Right atrium auricular region (tissue), 2 donors: ENCODE measurements at regions not wholly inside any gene's neighbourhood (a gene's known extent, or its start where the extent isn't known, plus 50 kb on each side); places are given as distances from the start of the nearest gene placed in this dataset.
"Not testable (repeated sequence)": the region's sequence is repeated elsewhere in the genome, so short reads cannot be mapped to it uniquely, and the experiment has no call there.

ENCODE experiments used
- DNase-seq: peaks from one replicate; pipeline ENCODE4 v3.0.0-alpha.2; 2019; ENCODE audit warnings: low spot score
- H3K27ac ChIP-seq, 2 donors: fragments of 200-600 bp; sonication (generic); 1 replicate in 1 of 2; 2 replicates in 1 of 2; pipeline ENCODE4 v1.5.1; 2016 to 2019
- H3K27me3 ChIP-seq, 2 donors: fragments of 200-600 bp; sonication (generic); one replicate each; pipeline versions ENCODE4 v1.5.1 to v1.6.0; 2017 to 2019
- H3K36me3 ChIP-seq: fragments of 200-600 bp; sonication (generic); one replicate; pipeline ENCODE4 v1.5.1; 2016
- H3K4me1 ChIP-seq, 2 donors: fragments of 200-600 bp; sonication (generic); one replicate each; pipeline versions ENCODE4 v1.5.1 to v1.6.0; 2017 to 2019
- H3K4me3 ChIP-seq, 2 donors: fragments of 200-600 bp; sonication (generic); 1 replicate in 1 of 2; 2 replicates in 1 of 2; pipeline ENCODE4 v1.5.1; 2017 to 2019; ENCODE audit warnings: mild to moderate bottlenecking in 1 of 2, moderate library complexity in 1 of 2
- H3K9me3 ChIP-seq, 2 donors: fragments of 200-600 bp; sonication (generic); one replicate each; pipeline ENCODE4 v1.5.1; 2019
- TF ChIP-seq, protein P1 (sequence below), 2 donors: fragments of 200-600 bp; sonication (generic); IDR thresholded peaks; one replicate each; pipeline ENCODE4 v1.5.1; 2019; ENCODE audit warnings: antibody characterized with exemption in 2 of 2

DNA sequence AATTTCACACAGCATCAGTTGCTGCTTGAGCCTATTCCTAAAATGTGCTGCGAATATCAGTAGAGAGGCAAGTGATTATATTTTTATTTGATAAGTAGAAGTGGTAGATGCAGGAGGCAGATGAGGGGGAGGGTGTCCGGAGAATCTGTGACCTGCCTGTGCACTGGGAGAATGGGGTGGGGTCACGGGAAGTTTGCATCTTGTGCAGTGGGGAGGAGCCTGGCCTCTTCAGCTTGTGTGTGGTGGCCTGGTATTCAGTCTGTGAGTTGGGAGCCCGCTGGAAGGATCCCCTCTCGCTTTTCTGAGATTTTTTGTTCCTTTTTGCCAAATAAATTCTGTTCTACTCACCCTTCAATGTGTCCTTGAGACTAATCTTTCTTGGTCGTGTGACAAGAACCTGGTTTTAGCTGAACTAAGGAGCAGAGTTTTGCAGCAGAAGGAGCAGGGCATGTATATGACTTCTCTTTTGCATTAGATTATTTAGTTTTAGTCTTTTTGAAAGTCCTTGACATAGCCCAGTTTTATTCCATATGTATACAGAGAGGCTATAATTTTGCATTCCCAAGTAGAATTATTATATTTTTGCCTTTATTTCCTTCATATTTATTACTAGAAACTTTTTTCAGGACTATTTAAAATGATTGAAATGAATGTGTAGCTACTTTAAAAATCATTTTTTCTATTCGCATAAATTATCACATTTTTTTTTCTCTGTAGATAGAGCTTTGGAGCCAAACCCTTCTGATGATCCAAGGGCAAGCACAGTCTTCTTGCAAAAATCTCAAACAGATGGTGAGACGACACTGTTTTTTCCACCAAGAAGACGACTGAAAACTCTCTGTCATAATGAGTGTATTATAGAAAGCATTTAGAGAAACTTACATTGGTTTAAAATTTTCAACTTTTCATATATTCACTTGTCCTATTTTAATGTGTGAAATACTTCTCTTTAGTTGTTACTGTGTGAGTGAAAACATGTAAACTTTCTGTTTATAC is 1257.2 kb downstream of the UQCRFS1 start:
- no peaks in the 10 kb centered on the region for H3K36me3 ChIP-seq
- H3K27me3 ChIP-seq = no peaks in the 10 kb centered on the region
- H3K27ac ChIP-seq = no peak overlapping the region
- H3K9me3 ChIP-seq = no peaks in the 10 kb centered on the region
- H3K4me1 ChIP-seq = no peaks in the 10 kb centered on the region
- H3K4me3 ChIP-seq = no peak overlapping the region
- DNase-seq = no peak
- TF ChIP-seq, protein P1, sequence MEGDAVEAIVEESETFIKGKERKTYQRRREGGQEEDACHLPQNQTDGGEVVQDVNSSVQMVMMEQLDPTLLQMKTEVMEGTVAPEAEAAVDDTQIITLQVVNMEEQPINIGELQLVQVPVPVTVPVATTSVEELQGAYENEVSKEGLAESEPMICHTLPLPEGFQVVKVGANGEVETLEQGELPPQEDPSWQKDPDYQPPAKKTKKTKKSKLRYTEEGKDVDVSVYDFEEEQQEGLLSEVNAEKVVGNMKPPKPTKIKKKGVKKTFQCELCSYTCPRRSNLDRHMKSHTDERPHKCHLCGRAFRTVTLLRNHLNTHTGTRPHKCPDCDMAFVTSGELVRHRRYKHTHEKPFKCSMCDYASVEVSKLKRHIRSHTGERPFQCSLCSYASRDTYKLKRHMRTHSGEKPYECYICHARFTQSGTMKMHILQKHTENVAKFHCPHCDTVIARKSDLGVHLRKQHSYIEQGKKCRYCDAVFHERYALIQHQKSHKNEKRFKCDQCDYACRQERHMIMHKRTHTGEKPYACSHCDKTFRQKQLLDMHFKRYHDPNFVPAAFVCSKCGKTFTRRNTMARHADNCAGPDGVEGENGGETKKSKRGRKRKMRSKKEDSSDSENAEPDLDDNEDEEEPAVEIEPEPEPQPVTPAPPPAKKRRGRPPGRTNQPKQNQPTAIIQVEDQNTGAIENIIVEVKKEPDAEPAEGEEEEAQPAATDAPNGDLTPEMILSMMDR (IDR thresholded peaks at IDR 0.05) = no peak

DNA sequence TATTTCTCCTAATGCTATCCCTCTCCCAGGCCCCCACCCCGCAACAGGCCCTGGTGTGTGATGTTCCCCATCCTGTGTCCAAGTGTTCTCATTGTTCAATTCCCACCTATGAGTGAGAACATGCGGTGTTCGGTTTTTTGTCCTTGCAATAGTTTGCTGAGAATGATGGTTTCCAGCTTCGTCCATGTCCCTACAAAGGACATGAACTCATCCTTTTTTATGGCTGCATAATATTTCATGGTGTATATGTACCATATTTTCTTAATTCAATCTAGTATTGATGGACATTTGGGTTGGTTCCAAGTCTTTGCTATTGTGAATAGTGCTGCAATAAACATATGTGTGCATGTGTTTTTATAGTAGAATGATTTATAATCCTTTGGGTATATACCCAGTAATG is 1270.3 kb downstream of the UQCRFS1 start:
- H3K4me1 ChIP-seq, DNase-seq, H3K27ac ChIP-seq, H3K4me3 ChIP-seq, H3K27me3 ChIP-seq, H3K36me3 ChIP-seq: not testable (repeated sequence)
- H3K9me3 ChIP-seq = peaks cover 0 to 16% of the 10 kb centered on the region in 2 donors

DNA sequence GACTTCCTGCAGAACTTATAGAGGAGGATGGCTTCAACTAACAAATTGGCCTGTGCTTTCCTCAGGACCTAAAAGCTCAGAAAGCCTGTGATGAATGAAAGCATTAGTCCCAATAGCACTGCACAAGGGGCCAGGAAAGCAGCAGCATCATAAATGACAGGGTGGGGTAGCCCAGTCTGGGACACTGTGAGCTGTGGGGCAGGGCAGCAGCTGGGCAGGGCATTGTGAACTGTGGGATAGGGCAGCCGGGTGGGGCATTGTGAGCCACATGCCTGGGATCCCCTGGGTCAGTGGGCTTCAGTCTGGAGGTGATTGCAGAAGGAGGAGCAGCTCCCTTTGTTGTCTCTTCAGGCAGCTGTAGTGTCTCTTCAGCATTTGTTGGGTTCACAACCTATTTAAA is 1276.8 kb downstream of the UQCRFS1 start:
- Histone ChIP-seq H3K36me3 (no peaks in the 10 kb centered on the region), H3K27ac (no peak overlapping the region), H3K9me3 (no peaks in the 10 kb centered on the region), H3K4me1 (no peaks in the 10 kb centered on the region), H3K4me3 (no peak overlapping the region), H3K27me3 (no peaks in the 10 kb centered on the region)
- TF ChIP-seq, protein P1 (IDR thresholded peaks at IDR 0.05) = no peak
- DNase-seq = no peak

DNA sequence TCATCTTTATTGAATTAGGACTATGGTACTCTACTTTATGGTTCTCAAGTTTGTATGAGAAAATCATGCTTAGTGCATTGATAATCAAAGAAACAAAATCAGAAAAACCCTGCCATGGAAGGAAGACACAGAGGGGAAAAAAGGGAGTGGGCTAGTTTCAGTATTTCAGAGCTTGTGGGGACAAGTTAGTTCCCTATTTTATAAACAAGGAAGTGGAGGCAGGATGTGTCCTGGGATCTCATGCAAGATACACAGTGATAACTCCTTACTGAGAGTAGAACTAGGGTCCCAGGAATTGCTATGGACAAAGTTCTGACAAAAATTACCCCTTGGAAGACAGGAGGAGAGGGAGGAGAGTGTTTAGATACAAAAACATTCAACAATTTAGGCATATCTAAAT is 1277.3 kb downstream of the UQCRFS1 start:
- Histone ChIP-seq H3K9me3 (no peaks in the 10 kb centered on the region), H3K36me3 (no peaks in the 10 kb centered on the region), H3K4me1 (no peaks in the 10 kb centered on the region), H3K4me3 (no peak overlapping the region), H3K27ac (no peak overlapping the region), H3K27me3 (no peaks in the 10 kb centered on the region)
- TF ChIP-seq, protein P1 (IDR thresholded peaks at IDR 0.05) = no peak
- DNase-seq = no peak

DNA sequence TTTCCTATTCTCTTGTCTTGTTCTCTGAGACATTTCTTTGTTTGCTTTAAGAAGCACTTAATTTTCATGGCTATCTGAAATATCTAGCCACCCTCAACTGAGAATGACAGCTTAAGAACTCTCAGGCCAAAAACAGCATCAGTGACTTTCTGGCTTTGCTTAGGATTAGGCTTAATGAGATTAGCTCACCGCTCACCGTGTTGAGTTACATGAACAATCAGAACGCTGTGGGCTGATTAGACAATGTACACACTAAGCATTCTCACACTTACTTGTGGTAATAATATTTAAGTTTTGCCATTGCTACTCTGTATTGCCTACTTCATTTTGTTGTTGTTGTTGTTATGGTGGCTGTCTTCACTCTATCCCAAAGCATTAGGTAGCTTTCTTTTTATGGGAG is 1283.6 kb downstream of the UQCRFS1 start:
- H3K27me3 ChIP-seq = no peaks in the 10 kb centered on the region
- H3K9me3 ChIP-seq = no peaks in the 10 kb centered on the region
- DNase-seq = no peak
- TF ChIP-seq, protein P1 (IDR thresholded peaks at IDR 0.05) = no peak
- H3K4me1 ChIP-seq = no peaks in the 10 kb centered on the region
- no peaks in the 10 kb centered on the region for H3K36me3 ChIP-seq
- no peak overlapping the region for H3K27ac ChIP-seq
- no peak overlapping the region for H3K4me3 ChIP-seq

DNA sequence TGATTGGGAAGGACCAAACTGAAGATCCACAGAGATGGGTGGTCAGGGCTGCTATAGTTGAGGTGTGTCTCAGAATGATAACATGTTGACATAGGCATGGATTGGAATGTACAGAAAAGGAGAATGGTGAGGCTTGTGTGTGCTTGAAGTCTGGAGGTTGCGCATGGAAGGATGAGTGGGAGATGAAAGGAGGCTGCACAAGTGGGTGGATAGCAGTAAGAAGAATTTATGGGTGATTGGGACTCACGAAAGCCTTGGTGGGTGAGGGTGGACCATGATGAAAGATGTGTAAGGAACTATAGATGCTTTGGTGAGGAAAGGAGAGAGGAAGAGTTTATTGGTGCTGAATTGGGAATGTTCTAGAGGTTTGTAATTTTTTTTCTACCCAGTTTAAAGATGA is 1287.7 kb downstream of the UQCRFS1 start:
- TF ChIP-seq, protein P1 (IDR thresholded peaks at IDR 0.05) = no peak
- Histone ChIP-seq H3K4me1 (no peaks in the 10 kb centered on the region), H3K9me3 (no peaks in the 10 kb centered on the region), H3K4me3 (no peak overlapping the region), H3K27ac (no peak overlapping the region), H3K27me3 (no peaks in the 10 kb centered on the region), H3K36me3 (no peaks in the 10 kb centered on the region)
- no peak for DNase-seq
